ENCODE measurements at regions not wholly inside any gene's neighbourhood (a gene's known extent, or its start where the extent isn't known, plus 50 kb on each side); places are given as distances from the start of the nearest gene placed in this dataset.

- H2BK12ac ChIP-seq (ENCODE audit: low read length): no peak overlapping the region
- no peak overlapping the region for H3K18ac ChIP-seq (ENCODE audit: low read length)
- H3K27ac ChIP-seq (ENCODE audit: low read depth, low read length): no peak overlapping the region
- H3K9ac ChIP-seq (ENCODE audit: low read length): no peak overlapping the region
- no CpG with 5 or more reads among the region's 2 CpGs for WGBS (ENCODE audit: extremely low coverage, insufficient coverage, insufficient read length)
- no peak overlapping the region for H4K12ac ChIP-seq (ENCODE audit: low read depth, low read length)
- no peak overlapping the region for H2AFZ ChIP-seq (ENCODE audit: insufficient read depth, low read length, poor library complexity)
- no peak overlapping the region for H3K4ac ChIP-seq (ENCODE audit: low read depth, low read length)
- H4K91ac ChIP-seq (ENCODE audit: low read depth, low read length): no peak overlapping the region
- H4K8ac ChIP-seq (ENCODE audit: low read depth, low read length): no peak overlapping the region
- no peaks in the 10 kb centered on the region for H3K4me1 ChIP-seq (ENCODE audit: control insufficient read depth in 1 of 2, insufficient read depth in 2 of 2, low read length in 2 of 2)
- no peak overlapping the region for H3K23ac ChIP-seq (ENCODE audit: low read length)
- no peaks in the 10 kb centered on the region for H3K79me1 ChIP-seq (ENCODE audit: low read length)
- H3K4me2 ChIP-seq (ENCODE audit: low read length): no peak overlapping the region
- H3K4me3 ChIP-seq (ENCODE audit: low read depth, low read length): no peak overlapping the region
- no peak overlapping the region for H2BK5ac ChIP-seq (ENCODE audit: low read depth, low read length, poor library complexity)
- no peak overlapping the region for H2BK120ac ChIP-seq (ENCODE audit: insufficient read depth, low read length, poor library complexity)
- no peak overlapping the region for H2AK5ac ChIP-seq (ENCODE audit: low read length)
- peaks cover 1% of the 10 kb centered on the region for H3K9me3 ChIP-seq (ENCODE audit: insufficient read depth, low read depth, low read length)
- H3K27me3 ChIP-seq (ENCODE audit: insufficient read depth, low read length): no peaks in the 10 kb centered on the region
- no peak for DNase-seq
- H3K79me2 ChIP-seq (ENCODE audit: control insufficient read depth, insufficient read depth, low read length, poor library complexity): no peaks in the 10 kb centered on the region
- no peaks in the 10 kb centered on the region for H3K36me3 ChIP-seq (ENCODE audit: control insufficient read depth in 1 of 2, insufficient read depth in 2 of 2, low read length in 2 of 2)
- H3K14ac ChIP-seq (ENCODE audit: low read length): no peak overlapping the region
These were observed 183.2 kb upstream of the SPRED2 start for GRCh38 chr2:65615602-65616001.

DNA sequence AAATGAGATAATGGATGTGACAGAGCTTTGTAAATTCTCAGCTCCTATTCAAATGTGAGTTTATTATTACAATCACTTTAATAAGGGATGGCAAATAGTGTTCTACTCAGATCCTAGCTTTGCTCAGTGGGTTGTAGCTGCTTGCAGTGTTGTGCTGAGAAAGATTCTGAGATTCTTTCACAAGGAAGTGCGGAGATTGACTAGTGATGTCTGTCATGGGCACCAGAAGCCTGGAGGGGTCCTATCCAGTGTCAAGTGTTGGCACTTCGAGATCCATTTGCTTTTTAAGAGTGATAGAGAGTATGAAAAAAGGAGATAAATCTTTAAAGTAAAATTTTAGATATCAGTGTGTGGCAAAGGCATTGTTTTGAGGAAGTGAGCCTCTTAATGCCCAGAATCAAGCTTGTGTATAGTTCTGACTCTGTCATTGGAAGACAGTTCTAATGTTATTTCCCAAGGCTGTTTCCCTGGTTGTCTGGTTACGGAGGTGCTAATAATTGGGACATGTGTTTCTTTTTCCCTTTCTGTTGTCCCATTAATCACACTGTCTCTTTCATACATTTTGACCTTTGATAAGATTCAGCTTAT, 181.7 kb upstream of the SPRED2 start:
- H4K12ac ChIP-seq (ENCODE audit: low read depth, low read length): no peak overlapping the region
- peaks cover 1% of the 10 kb centered on the region for H3K9me3 ChIP-seq (ENCODE audit: insufficient read depth, low read depth, low read length)
- no peak overlapping the region for H4K8ac ChIP-seq (ENCODE audit: low read depth, low read length)
- H3K4ac ChIP-seq (ENCODE audit: low read depth, low read length): no peak overlapping the region
- no peaks in the 10 kb centered on the region for H3K4me1 ChIP-seq (ENCODE audit: control insufficient read depth in 1 of 2, insufficient read depth in 2 of 2, low read length in 2 of 2)
- no peaks in the 10 kb centered on the region for H3K27me3 ChIP-seq (ENCODE audit: insufficient read depth, low read length)
- no peak overlapping the region for H2BK5ac ChIP-seq (ENCODE audit: low read depth, low read length, poor library complexity)
- WGBS (ENCODE audit: extremely low coverage, insufficient coverage, insufficient read length): no CpG with 5 or more reads among the region's 3 CpGs
- H2BK12ac ChIP-seq (ENCODE audit: low read length): no peak overlapping the region
- H2BK120ac ChIP-seq (ENCODE audit: insufficient read depth, low read length, poor library complexity): no peak overlapping the region
- no peak overlapping the region for H2AFZ ChIP-seq (ENCODE audit: insufficient read depth, low read length, poor library complexity)
- no peaks in the 10 kb centered on the region for H3K79me2 ChIP-seq (ENCODE audit: control insufficient read depth, insufficient read depth, low read length, poor library complexity)
- no peaks in the 10 kb centered on the region for H3K79me1 ChIP-seq (ENCODE audit: low read length)
- H4K91ac ChIP-seq (ENCODE audit: low read depth, low read length): no peak overlapping the region
- H3K14ac ChIP-seq (ENCODE audit: low read length): no peak overlapping the region
- H3K18ac ChIP-seq (ENCODE audit: low read length): no peak overlapping the region
- H3K4me3 ChIP-seq (ENCODE audit: low read depth, low read length): no peak overlapping the region
- no peak overlapping the region for H3K23ac ChIP-seq (ENCODE audit: low read length)
- no peak overlapping the region for H2AK5ac ChIP-seq (ENCODE audit: low read length)
- no peaks in the 10 kb centered on the region for H3K36me3 ChIP-seq (ENCODE audit: control insufficient read depth in 1 of 2, insufficient read depth in 2 of 2, low read length in 2 of 2)
- DNase-seq: no peak
- H3K9ac ChIP-seq (ENCODE audit: low read length): no peak overlapping the region
- no peak overlapping the region for H3K4me2 ChIP-seq (ENCODE audit: low read length)
- H3K27ac ChIP-seq (ENCODE audit: low read depth, low read length): no peak overlapping the region

- no peak overlapping the region for H2AK5ac ChIP-seq (ENCODE audit: low read length)
- no peak overlapping the region for H2AFZ ChIP-seq (ENCODE audit: insufficient read depth, low read length, poor library complexity)
- H4K12ac ChIP-seq (ENCODE audit: low read depth, low read length): no peak overlapping the region
- no peak overlapping the region for H4K91ac ChIP-seq (ENCODE audit: low read depth, low read length)
- DNase-seq: no peak
- no peak overlapping the region for H3K9ac ChIP-seq (ENCODE audit: low read length)
- H3K27me3 ChIP-seq (ENCODE audit: insufficient read depth, low read length): no peaks in the 10 kb centered on the region
- no peak overlapping the region for H3K23ac ChIP-seq (ENCODE audit: low read length)
- no peak overlapping the region for H4K8ac ChIP-seq (ENCODE audit: low read depth, low read length)
- H3K36me3 ChIP-seq (ENCODE audit: control insufficient read depth in 1 of 2, insufficient read depth in 2 of 2, low read length in 2 of 2): no peaks in the 10 kb centered on the region
- no peak overlapping the region for H3K4me3 ChIP-seq (ENCODE audit: low read depth, low read length)
- no peak overlapping the region for H3K14ac ChIP-seq (ENCODE audit: low read length)
- no peak overlapping the region for H3K18ac ChIP-seq (ENCODE audit: low read length)
- no peaks in the 10 kb centered on the region for H3K79me1 ChIP-seq (ENCODE audit: low read length)
- H2BK5ac ChIP-seq (ENCODE audit: low read depth, low read length, poor library complexity): no peak overlapping the region
- H3K79me2 ChIP-seq (ENCODE audit: control insufficient read depth, insufficient read depth, low read length, poor library complexity): no peaks in the 10 kb centered on the region
- no peak overlapping the region for H3K27ac ChIP-seq (ENCODE audit: low read depth, low read length)
- peaks cover 1% of the 10 kb centered on the region for H3K9me3 ChIP-seq (ENCODE audit: insufficient read depth, low read depth, low read length)
- WGBS (ENCODE audit: extremely low coverage, insufficient coverage, insufficient read length): no CpG with 5 or more reads among the region's 2 CpGs
- no peaks in the 10 kb centered on the region for H3K4me1 ChIP-seq (ENCODE audit: control insufficient read depth in 1 of 2, insufficient read depth in 2 of 2, low read length in 2 of 2)
- no peak overlapping the region for H2BK12ac ChIP-seq (ENCODE audit: low read length)
- H2BK120ac ChIP-seq (ENCODE audit: insufficient read depth, low read length, poor library complexity): no peak overlapping the region
- no peak overlapping the region for H3K4me2 ChIP-seq (ENCODE audit: low read length)
- H3K4ac ChIP-seq (ENCODE audit: low read depth, low read length): no peak overlapping the region
These were observed 179.1 kb upstream of the SPRED2 start for GRCh38 chr2:65611488-65611887.

GRCh38 chr2:65608916-65609315, 176.5 kb upstream of the SPRED2 start:
- Histone ChIP-seq H3K4me3 (ENCODE audit: low read depth, low read length) (no peak overlapping the region), H3K27me3 (ENCODE audit: insufficient read depth, low read length) (no peaks in the 10 kb centered on the region), H2BK120ac (ENCODE audit: insufficient read depth, low read length, poor library complexity) (no peak overlapping the region), H3K9ac (ENCODE audit: low read length) (no peak overlapping the region), H2BK5ac (ENCODE audit: low read depth, low read length, poor library complexity) (no peak overlapping the region), H4K91ac (ENCODE audit: low read depth, low read length) (no peak overlapping the region), H3K18ac (ENCODE audit: low read length) (no peak overlapping the region), H2BK12ac (ENCODE audit: low read length) (no peak overlapping the region), H3K4me1 (ENCODE audit: control insufficient read depth in 1 of 2, insufficient read depth in 2 of 2, low read length in 2 of 2) (peaks cover 0 to 2% of the 10 kb centered on the region in 2 experiments), H3K4me2 (ENCODE audit: low read length) (no peak overlapping the region), H3K27ac (ENCODE audit: low read depth, low read length) (no peak overlapping the region), H2AK5ac (ENCODE audit: low read length) (no peak overlapping the region), H2AFZ (ENCODE audit: insufficient read depth, low read length, poor library complexity) (no peak overlapping the region), H3K14ac (ENCODE audit: low read length) (no peak overlapping the region), H3K36me3 (ENCODE audit: control insufficient read depth in 1 of 2, insufficient read depth in 2 of 2, low read length in 2 of 2) (no peaks in the 10 kb centered on the region), H3K4ac (ENCODE audit: low read depth, low read length) (no peak overlapping the region), H3K9me3 (ENCODE audit: insufficient read depth, low read depth, low read length) (peaks cover 1% of the 10 kb centered on the region), H3K79me2 (ENCODE audit: control insufficient read depth, insufficient read depth, low read length, poor library complexity) (no peaks in the 10 kb centered on the region), H4K12ac (ENCODE audit: low read depth, low read length) (no peak overlapping the region), H3K79me1 (ENCODE audit: low read length) (no peaks in the 10 kb centered on the region), H4K8ac (ENCODE audit: low read depth, low read length) (no peak overlapping the region), H3K23ac (ENCODE audit: low read length) (no peak overlapping the region)
- DNase-seq: no peak
- no CpG with 5 or more reads among the region's 14 CpGs for WGBS (ENCODE audit: extremely low coverage, insufficient coverage, insufficient read length)
